PC-3 (cell line): ENCODE measurements at regions not wholly inside any gene's neighbourhood (a gene's known extent, or its start where the extent isn't known, plus 50 kb on each side); places are given as distances from the start of the nearest gene placed in this dataset.

Experiments
- ATAC-seq: fragments of 200-7000 bp; cut with Tn5 transposase; 2 replicates; pipeline ENCODE4 v1.9.1; 2020; ENCODE audit warnings: mild to moderate bottlenecking, moderate library complexity
- BruUV-seq: library from RNA; stranded (reverse); fragments of 400-500 nt; replicated peaks from 2 replicates; lab custom pipeline; 2021; lab: Mats Ljungman, UMichigan
- CTCF ChIA-PET: fragments of 300-600 bp; sonication (Branson Sonifier 250); formaldehyde crosslinking; loops from one replicate; lab custom pipeline; 2022; ENCODE audit warnings: antibody characterized with exemption; lab: Charles Lee
- POLR2A ChIA-PET: fragments of 300-600 bp; sonication (Branson Sonifier 250); formaldehyde crosslinking; loops from one replicate; lab custom pipeline; 2022; ENCODE audit warnings: antibody characterized with exemption; ENCODE audit not compliant: unreplicated experiment; lab: Charles Lee
- DNase-seq: peaks from one replicate; pipeline ENCODE4 v3.0.0-alpha.2; 2015
- H2AFZ ChIP-seq: fragments of 300-600 bp; sonication (generic); 2 replicates; pipeline ENCODE4 v1.6.0; 2016; ENCODE audit warnings: antibody characterized with exemption, low read length
- H3F3A ChIP-seq: fragments of 300-600 bp; sonication (generic); one replicate; pipeline ENCODE4 v1.6.0; 2017; ENCODE audit warnings: antibody characterized with exemption, low read length, control low read depth, mild to moderate bottlenecking; ENCODE audit not compliant: unreplicated experiment
- H3K27ac ChIP-seq: fragments of 300-600 bp; sonication (generic); 2 replicates; pipeline ENCODE4 v1.5.1; 2016; ENCODE audit warnings: mild to moderate bottlenecking, low read length
- H3K27me3 ChIP-seq: fragments of 300-600 bp; sonication (generic); 2 replicates; pipeline ENCODE4 v1.6.1; 2016; ENCODE audit warnings: low read length, mixed read lengths
- H3K36me3 ChIP-seq: fragments of 300-600 bp; sonication (generic); 2 replicates; pipeline ENCODE4 v1.6.1; 2016; ENCODE audit warnings: low read depth, mixed run types, low read length, mixed read lengths
- H3K4me1 ChIP-seq: fragments of 300-600 bp; sonication (generic); 2 replicates; pipeline ENCODE4 v1.5.1; 2016; ENCODE audit warnings: low read length; ENCODE audit not compliant: insufficient read depth
- H3K4me2 ChIP-seq: fragments of 300-600 bp; sonication (generic); 2 replicates; pipeline ENCODE4 v1.6.0; 2016; ENCODE audit warnings: low read length
- H3K4me3 ChIP-seq: fragments of 300-600 bp; sonication (generic); 2 replicates; pipeline ENCODE4 v1.5.1; 2016; ENCODE audit warnings: mild to moderate bottlenecking, low read length, mixed read lengths
- H3K79me2 ChIP-seq: fragments of 300-600 bp; sonication (generic); 2 replicates; pipeline ENCODE4 v1.6.1; 2017; ENCODE audit warnings: low read length, mixed read lengths
- H3K9ac ChIP-seq: fragments of 300-600 bp; sonication (generic); 2 replicates; pipeline ENCODE4 v1.6.0; 2016; ENCODE audit warnings: mild to moderate bottlenecking, low read length
- H3K9me2 ChIP-seq: fragments of 300-600 bp; sonication (generic); replicated peaks from 2 replicates; pipeline ENCODE4 v1.6.1; 2016; ENCODE audit warnings: mixed run types, low read length, mixed read lengths
- H3K9me3 ChIP-seq: fragments of 300-600 bp; sonication (generic); 2 replicates; pipeline ENCODE4 v1.6.1; 2016; ENCODE audit warnings: low read length, mixed read lengths
- H4K20me1 ChIP-seq: fragments of 300-600 bp; sonication (generic); 2 replicates; pipeline ENCODE4 v1.6.1; 2016; ENCODE audit warnings: low read length, mixed read lengths
- CTCF ChIP-seq: fragments of 300-600 bp; sonication (generic); conservative IDR thresholded peaks from 2 replicates; pipeline ENCODE4 v1.5.1; 2017; ENCODE audit warnings: antibody characterized with exemption, low read depth, mild to moderate bottlenecking, low read length
- EZH2 ChIP-seq: fragments of 300-600 bp; sonication (generic); IDR thresholded peaks from one replicate; pipeline ENCODE4 v1.6.1; 2017; ENCODE audit warnings: antibody characterized with exemption, mild to moderate bottlenecking, low read length; ENCODE audit not compliant: unreplicated experiment
- EZH2phosphoT487 ChIP-seq: fragments of 300-600 bp; sonication (generic); IDR thresholded peaks from 2 replicates; pipeline ENCODE4 v1.6.1; 2018; ENCODE audit warnings: mild to moderate bottlenecking, antibody characterized with exemption, low read length, borderline replicate concordance
- intact Hi-C: fragments of 100-400 bp; cut with micrococcal nuclease; formaldehyde crosslinking; loops from 2 replicates; pipeline ENCODE4 v1.9.0; 2023

GRCh38 chr11:109877043-109877442, 216.1 kb upstream of the ZC3H12C start:
- POLR2A ChIA-PET: no interaction called here
- intact Hi-C loops: no loop called here

DNA sequence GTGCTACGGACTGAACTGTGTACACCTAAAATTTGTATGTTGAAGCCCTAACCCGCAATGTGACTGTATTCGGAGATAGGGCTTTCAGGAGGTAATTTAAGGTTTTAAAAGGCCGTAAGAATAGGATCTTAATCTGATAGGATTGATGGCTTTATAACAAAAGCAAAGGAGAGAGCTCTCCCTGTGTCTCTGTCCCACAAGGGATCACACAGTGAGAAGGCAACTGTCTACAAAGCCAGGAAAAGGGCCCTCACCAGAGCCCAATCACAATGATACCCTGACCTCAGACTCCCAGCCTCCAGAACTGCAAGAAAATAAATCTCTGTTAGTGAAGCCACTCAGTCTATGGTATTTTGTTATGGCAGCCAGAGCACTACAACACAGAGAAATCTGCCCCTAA, 208.7 kb upstream of the ZC3H12C start:
- H3K36me3 ChIP-seq: no peaks in the 10 kb centered on the region
- TF ChIP-seq EZH2phosphoT487 (no peak), EZH2 (no peak), CTCF (no peak)
- no peak overlapping the region for H3K4me2 ChIP-seq
- H2AFZ ChIP-seq: no peak overlapping the region
- no peaks in the 10 kb centered on the region for H3K4me1 ChIP-seq
- H3K27ac ChIP-seq: no peak overlapping the region
- H3K27me3 ChIP-seq: peaks cover 54% of the 10 kb centered on the region
- H3F3A ChIP-seq: no peaks in the 10 kb centered on the region
- H3K9ac ChIP-seq: no peak overlapping the region
- ChIA-PET CTCF (no interaction called here), POLR2A (no interaction called here)
- no TSS peak for BruUV-seq
- DNase-seq (no peak), ATAC-seq (no peak)
- no peaks in the 10 kb centered on the region for H3K9me2 ChIP-seq
- H3K79me2 ChIP-seq: no peaks in the 10 kb centered on the region
- no peaks in the 10 kb centered on the region; the same call in 1 of the 2 replicates for H3K9me3 ChIP-seq
- intact Hi-C loops: no loop called here
- H3K4me3 ChIP-seq: no peak overlapping the region
- no peaks in the 10 kb centered on the region for H4K20me1 ChIP-seq

More at GRCh38 chr11:109877043-109877442, 216.1 kb upstream of the ZC3H12C start:
- TF ChIP-seq EZH2 (no peak), EZH2phosphoT487 (no peak), CTCF (no peak)
- Histone ChIP-seq H3K4me1 (no peaks in the 10 kb centered on the region), H3K9me2 (no peaks in the 10 kb centered on the region), H3K36me3 (no peaks in the 10 kb centered on the region), H3K27me3 (peaks cover 13% of the 10 kb centered on the region), H3F3A (no peaks in the 10 kb centered on the region), H3K27ac (no peak overlapping the region), H3K79me2 (no peaks in the 10 kb centered on the region), H3K4me3 (no peak overlapping the region), H3K4me2 (no peak overlapping the region), H3K9ac (no peak overlapping the region), H3K9me3 (no peaks in the 10 kb centered on the region), H2AFZ (no peak overlapping the region), H4K20me1 (no peaks in the 10 kb centered on the region)
- ATAC-seq (no peak), DNase-seq (no peak)
- BruUV-seq: no TSS peak
- CTCF ChIA-PET: no interaction called here

GRCh38 chr11:109885006-109885405, 208.2 kb upstream of the ZC3H12C start:
- no peaks in the 10 kb centered on the region for H3F3A ChIP-seq
- no peak overlapping the region for H3K9ac ChIP-seq
- no peaks in the 10 kb centered on the region for H3K36me3 ChIP-seq
- H4K20me1 ChIP-seq: no peaks in the 10 kb centered on the region
- ATAC-seq (no peak), DNase-seq (no peak)
- H3K4me2 ChIP-seq: no peak overlapping the region
- H2AFZ ChIP-seq: no peak overlapping the region
- ChIA-PET POLR2A (no interaction called here), CTCF (no interaction called here)
- TF ChIP-seq CTCF (no peak), EZH2phosphoT487 (no peak), EZH2 (no peak)
- H3K9me3 ChIP-seq: no peaks in the 10 kb centered on the region; the same call in 1 of the 2 replicates
- H3K27ac ChIP-seq: no peak overlapping the region
- intact Hi-C loops: no loop called here
- no TSS peak for BruUV-seq
- no peaks in the 10 kb centered on the region for H3K79me2 ChIP-seq
- H3K4me1 ChIP-seq: no peaks in the 10 kb centered on the region
- H3K9me2 ChIP-seq: no peaks in the 10 kb centered on the region
- H3K27me3 ChIP-seq: peaks cover 54% of the 10 kb centered on the region
- no peak overlapping the region for H3K4me3 ChIP-seq
